Heart right ventricle (tissue), 16 donors: ENCODE measurements at regions not wholly inside any gene's neighbourhood (a gene's known extent, or its start where the extent isn't known, plus 50 kb on each side); places are given as distances from the start of the nearest gene placed in this dataset.

Experiments used
- ATAC-seq, 8 donors: fragments of 200-7000 bp; cut with Tn5 transposase; one replicate each; pipeline ENCODE4 v1.9.1; 2020; ENCODE audit warnings: mild to moderate bottlenecking in 8 of 8, moderate library complexity in 8 of 8, moderate number of reproducible peaks in 1 of 8
- DNase-seq, 2 donors: peaks; one replicate each; pipeline ENCODE4 v3.0.0-alpha.2; 2020
- H3K27ac ChIP-seq, 10 donors: fragments of 200-600 bp; sonication (generic) in 2 of 10; one replicate each; pipeline versions ENCODE4 v1.5.0 to v1.8.0; 2020 to 2022; ENCODE audit warnings: mild to moderate bottlenecking in 3 of 10
- H3K27me3 ChIP-seq, 7 donors: fragments of 200-600 bp; one replicate each; pipeline ENCODE4 v1.8.0; 2021 to 2022; ENCODE audit warnings: mild to moderate bottlenecking in 2 of 7
- H3K36me3 ChIP-seq, 9 donors: fragments of 200-600 bp; sonication (generic) in 1 of 9; one replicate each; pipeline versions ENCODE4 v1.5.0 to v1.8.0; 2020 to 2022; ENCODE audit warnings: mild to moderate bottlenecking in 2 of 9
- H3K4me1 ChIP-seq, 9 donors: fragments of 200-600 bp; sonication (generic) in 1 of 9; one replicate each; pipeline versions ENCODE4 v1.5.0 to v1.8.0; 2020 to 2022; ENCODE audit warnings: mild to moderate bottlenecking in 4 of 9
- H3K4me3 ChIP-seq, 10 donors: fragments of 200-600 bp; sonication (generic) in 2 of 10; one replicate each; pipeline versions ENCODE4 v1.5.0 to v1.8.0; 2020 to 2022; ENCODE audit warnings: mild to moderate bottlenecking in 7 of 10, moderate library complexity in 2 of 10
- H3K9me3 ChIP-seq, 11 donors: fragments of 200-600 bp in 10 of 11; sonication (generic) in 2 of 11; one replicate each; pipeline versions ENCODE4 v1.5.0 to v1.8.0; 2013 to 2022; ENCODE audit warnings: mild to moderate bottlenecking in 2 of 11, control low read depth in 1 of 11, moderate library complexity in 1 of 11
- CTCF ChIP-seq, 9 donors: fragments of 200-600 bp; sonication (generic) in 2 of 9; IDR thresholded peaks; one replicate each; pipeline versions ENCODE4 v1.5.0 to v1.8.0; 2021 to 2022; ENCODE audit warnings: antibody characterized with exemption in 9 of 9, mild to moderate bottlenecking in 5 of 9, moderate library complexity in 1 of 9
- WGBS, 2 donors: extraction: QIAGEN DNeasy Blood & Tissue Kit; methylation state at CpG; one replicate each; pipeline ENCODE4 v1.1.7; 2013; ENCODE audit warnings: inconsistent platforms in 1 of 2; 5-methylcytosine and 5-hydroxymethylcytosine counted together
- intact Hi-C, 10 donors: fragments of 100-400 bp; cut with DNase I; formaldehyde crosslinking; loops; one replicate each; pipeline versions ENCODE4 v1.11.1 to v1.14.2; 2022
- donor health status: Arrhythmogenic right ventricular cardiomyopathy.
- donor health status: ischemic (EF 13 %, LVEDD 7.1; RV severe dilation, severe dysfunction).
- donor health status: healthy with polysubstance abuse.
- donor health status: DM: no; HTN: yes; CAD: no.
- donor health status: DM: no; HTN: no; CAD: no.
- donor health status: ischemic (EF 25% LVEDD 6.9; RV normal size, moderate dysfunction).
- donor health status: ischemic (EF 25% LVEDD 5.7; RV mildly dilated, moderate dysfunction).
- donor health status: healthy.
- donor health status: DM: yes; HTN: yes; CAD: no.
- donor health status: Ischemic cardiomyopathy.
- donor health status: ischemic (EF 35%, LVEDD 5.7; RV mildly dilated, moderate dysfunction).
- donor health status: nonischemic (EF 11% LVEDD 7.7; RV severe dilation, severe dysfunction).
- donor health status: DM: yes; HTN: yes; CAD: no.
- donor health status: PGD.
- donor health status: ischemic (EF 29% LVEDD 5.4; RV normal size, mild dysfunction).
- donor health status: nonischemic (EF 23%, LVEDD 6.1; RV moderate dilation, normal function).

GRCh38 chr5:2614571-2614970 lies 136.9 kb downstream of the IRX2 start:
- Histone ChIP-seq H3K4me3 (no peak overlapping the region), H3K4me1 (no peaks in the 10 kb centered on the region), H3K27ac (no peak overlapping the region), H3K27me3 (peaks cover 0 to 15% (median 9%) of the 10 kb centered on the region in 7 donors), H3K9me3 (peaks cover 0 to 10% (median 0%) of the 10 kb centered on the region in 11 donors), H3K36me3 (no peaks in the 10 kb centered on the region)
- 85 to 87% methylated on average over 11 of the region's 11 CpGs for WGBS, 2 donors
- ATAC-seq = no peak
- DNase-seq = no peak
- no peak for TF ChIP-seq CTCF (IDR thresholded peaks at IDR 0.05)
- intact Hi-C loops = no loop called here

- 74 to 76% methylated on average over 7 of the region's 7 CpGs for WGBS, 2 donors
- intact Hi-C loops = no loop called here
- DNase-seq (no peak), ATAC-seq (no peak)
- H3K9me3 ChIP-seq = peaks cover 0 to 15% (median 0%) of the 10 kb centered on the region in 11 donors
- H3K4me3 ChIP-seq = no peak overlapping the region
- no peak for TF ChIP-seq CTCF (IDR thresholded peaks at IDR 0.05)
- no peaks in the 10 kb centered on the region for H3K36me3 ChIP-seq
- H3K4me1 ChIP-seq = no peaks in the 10 kb centered on the region
- H3K27me3 ChIP-seq = peaks cover 0 to 8% (median 4%) of the 10 kb centered on the region in 7 donors
- H3K27ac ChIP-seq = no peak overlapping the region
Observed at GRCh38 chr5:2611659-2612058, 139.8 kb downstream of the IRX2 start.

GRCh38 chr5:2610986-2611385 lies 140.5 kb downstream of the IRX2 start:
- WGBS, 2 donors = 87 to 88% methylated on average over 5 of the region's 5 CpGs
- H3K4me3 ChIP-seq = no peak overlapping the region
- H3K27ac ChIP-seq = no peak overlapping the region
- no peaks in the 10 kb centered on the region for H3K36me3 ChIP-seq
- no peak for ATAC-seq
- no peak for TF ChIP-seq CTCF (IDR thresholded peaks at IDR 0.05)
- no peaks in the 10 kb centered on the region for H3K4me1 ChIP-seq
- H3K9me3 ChIP-seq = peaks cover 0 to 14% (median 0%) of the 10 kb centered on the region in 11 donors
- DNase-seq = no peak
- H3K27me3 ChIP-seq = peaks cover 0 to 8% (median 0%) of the 10 kb centered on the region in 7 donors
- intact Hi-C loops = no loop called here

GRCh38 chr5:2608391-2608790 lies 143.1 kb downstream of the IRX2 start:
- intact Hi-C loops = no loop called here
- Histone ChIP-seq H3K9me3 (peaks cover 0 to 6% (median 0%) of the 10 kb centered on the region in 11 donors), H3K4me1 (peaks cover 0 to 1% (median 0%) of the 10 kb centered on the region in 9 donors), H3K27me3 (peaks cover 0 to 5% (median 0%) of the 10 kb centered on the region in 7 donors), H3K36me3 (no peaks in the 10 kb centered on the region), H3K4me3 (no peak overlapping the region), H3K27ac (no peak overlapping the region)
- ATAC-seq (no peak), DNase-seq (no peak)
- WGBS, 2 donors = 68 to 86% methylated on average over 6 of the region's 6 CpGs
- no peak for TF ChIP-seq CTCF (IDR thresholded peaks at IDR 0.05)
